GM12891 (cell line): ENCODE measurements at regions not wholly inside any gene's neighbourhood (a gene's known extent, or its start where the extent isn't known, plus 50 kb on each side); places are given as distances from the start of the nearest gene placed in this dataset.

Experiments
- PAX5 ChIP-seq: IDR thresholded peaks from 2 replicates; pipeline ENCODE4 v1.6.1; 2011; ENCODE audit warnings: low read length, moderate library complexity, mild to moderate bottlenecking; ENCODE audit not compliant: insufficient read depth, severe bottlenecking
- POLR2A ChIP-seq: IDR thresholded peaks from 2 replicates; pipeline ENCODE4 v1.6.1; 2011; ENCODE audit warnings: low read depth, low read length, control low read depth
- POLR2AphosphoS5 ChIP-seq: IDR thresholded peaks from 2 replicates; pipeline ENCODE4 v1.6.1; 2011; ENCODE audit warnings: low read depth, low read length, control low read depth
- POU2F2 ChIP-seq: IDR thresholded peaks from 2 replicates; pipeline ENCODE4 v1.6.1; 2011; ENCODE audit warnings: low read depth, mild to moderate bottlenecking, control low read depth, low read length, moderate library complexity
- SPI1 ChIP-seq: IDR thresholded peaks from 2 replicates; pipeline ENCODE4 v1.6.1; 2011; ENCODE audit warnings: low read depth, low read length, control low read depth
- TAF1 ChIP-seq: IDR thresholded peaks from 2 replicates; pipeline ENCODE4 v1.6.1; 2011; ENCODE audit warnings: low read depth, low read length, control low read depth

GRCh38 chr6:139436957-139437348, 62.5 kb upstream of the CITED2 start:
- TF ChIP-seq POLR2A (no peak), TAF1 (no peak), POLR2AphosphoS5 (no peak), PAX5 (no peak), POU2F2 (no peak), SPI1 (no peak)
